HEK293 (cell line): ENCODE measurements at regions not wholly inside any gene's neighbourhood (a gene's known extent, or its start where the extent isn't known, plus 50 kb on each side); places are given as distances from the start of the nearest gene placed in this dataset.

Experiments used
- AEBP2 ChIP-seq: fragments of 450-650 bp; formaldehyde crosslinking; IDR thresholded peaks from 2 replicates; pipeline ENCODE4 v1.5.1; 2016; ENCODE audit warnings: missing biosample characterization, missing genetic modification characterization, borderline replicate concordance
- CTCF ChIP-seq: fragments of 450-650 bp; formaldehyde crosslinking; IDR thresholded peaks from 2 replicates; pipeline ENCODE4 v1.5.1; 2016; ENCODE audit warnings: missing biosample characterization, missing genetic modification characterization
- KLF1 ChIP-seq: fragments of 450-650 bp; formaldehyde crosslinking; IDR thresholded peaks from 2 replicates; pipeline ENCODE4 v1.5.1; 2016; ENCODE audit warnings: missing biosample characterization, missing genetic modification characterization
- MEIS1 ChIP-seq: sonication (generic); formaldehyde crosslinking; IDR thresholded peaks from 2 replicates; pipeline ENCODE4 v1.8.1; 2022; ENCODE audit warnings: missing genetic modification reagents, mild to moderate bottlenecking, borderline replicate concordance
- PATZ1 ChIP-seq: fragments of 450-650 bp; formaldehyde crosslinking; IDR thresholded peaks from 2 replicates; pipeline ENCODE4 v1.5.1; 2016; ENCODE audit warnings: missing biosample characterization, missing genetic modification characterization
- RBAK ChIP-seq: fragments of 450-650 bp; formaldehyde crosslinking; IDR thresholded peaks from 2 replicates; pipeline ENCODE4 v1.5.1; 2016; ENCODE audit warnings: missing biosample characterization, missing genetic modification characterization
- REST ChIP-seq: fragments of 450-650 bp; formaldehyde crosslinking; IDR thresholded peaks from 2 replicates; pipeline ENCODE4 v1.5.1; 2016; ENCODE audit warnings: missing biosample characterization, missing genetic modification characterization
- ZNF121 ChIP-seq: fragments of 450-650 bp; formaldehyde crosslinking; IDR thresholded peaks from 2 replicates; pipeline ENCODE4 v1.5.1; 2016; ENCODE audit warnings: missing biosample characterization, missing genetic modification characterization
- ZNF133 ChIP-seq: fragments of 450-650 bp; formaldehyde crosslinking; IDR thresholded peaks from 2 replicates; pipeline ENCODE4 v1.5.1; 2016; ENCODE audit warnings: missing biosample characterization, missing genetic modification characterization
- ZNF223 ChIP-seq: fragments of 450-650 bp; formaldehyde crosslinking; IDR thresholded peaks from 2 replicates; pipeline ENCODE4 v1.5.1; 2016; ENCODE audit warnings: missing biosample characterization, missing genetic modification characterization
- ZNF274 ChIP-seq, 2 experiments: fragments of 200-500 bp in 1 of 2; fragments of 450-650 bp in 1 of 2; sonication (Bioruptor generic) in 1 of 2; formaldehyde crosslinking in 1 of 2; IDR thresholded peaks; 2 replicates each; pipeline versions ENCODE4 v1.5.1 to v1.6.1; 2014 to 2016; ENCODE audit warnings: borderline replicate concordance in 1 of 2, inconsistent platforms in 1 of 2, low read length in 1 of 2, missing biosample characterization in 1 of 2, missing genetic modification characterization in 1 of 2
- ZNF292 ChIP-seq: fragments of 450-650 bp; formaldehyde crosslinking; IDR thresholded peaks from 2 replicates; pipeline ENCODE4 v1.5.1; 2016; ENCODE audit warnings: low read depth, missing biosample characterization, missing genetic modification characterization, borderline replicate concordance
- ZNF639 ChIP-seq: fragments of 450-650 bp; formaldehyde crosslinking; IDR thresholded peaks from 2 replicates; pipeline ENCODE4 v1.5.1; 2016; ENCODE audit warnings: missing biosample characterization, missing genetic modification characterization
- ZNF645 ChIP-seq: fragments of 450-650 bp; formaldehyde crosslinking; IDR thresholded peaks from 2 replicates; pipeline ENCODE4; 2016; ENCODE audit warnings: missing biosample characterization, missing genetic modification characterization

- TF ChIP-seq ZNF639 (tag by site-specific recombination) (no peak), CTCF (no peak), PATZ1 (tag by site-specific recombination) (no peak), ZNF121 (tag by site-specific recombination) (no peak), KLF1 (tag by site-specific recombination) (no peak), MEIS1 (CRISPR knock-in tag) (no peak), ZNF645 (tag by site-specific recombination) (no peak), RBAK (tag by site-specific recombination) (no peak), ZNF274 (IDR thresholded peaks at IDR 0.05; ENCODE audit: low read length) (no peak), ZNF274 (tag by site-specific recombination; IDR thresholded peaks at IDR 0.05; ENCODE audit: borderline replicate concordance) (no peak), AEBP2 (tag by site-specific recombination) (no peak), ZNF292 (tag by site-specific recombination) (no peak), ZNF223 (tag by site-specific recombination) (no peak), REST (tag by site-specific recombination) (no peak), ZNF133 (no peak)
Measured at GRCh38 chr2:142724186-142724585, 153.3 kb upstream of the KYNU start.
